ENCODE measurements at regions not wholly inside any gene's neighbourhood (a gene's known extent, or its start where the extent isn't known, plus 50 kb on each side); places are given as distances from the start of the nearest gene placed in this dataset.

DNA sequence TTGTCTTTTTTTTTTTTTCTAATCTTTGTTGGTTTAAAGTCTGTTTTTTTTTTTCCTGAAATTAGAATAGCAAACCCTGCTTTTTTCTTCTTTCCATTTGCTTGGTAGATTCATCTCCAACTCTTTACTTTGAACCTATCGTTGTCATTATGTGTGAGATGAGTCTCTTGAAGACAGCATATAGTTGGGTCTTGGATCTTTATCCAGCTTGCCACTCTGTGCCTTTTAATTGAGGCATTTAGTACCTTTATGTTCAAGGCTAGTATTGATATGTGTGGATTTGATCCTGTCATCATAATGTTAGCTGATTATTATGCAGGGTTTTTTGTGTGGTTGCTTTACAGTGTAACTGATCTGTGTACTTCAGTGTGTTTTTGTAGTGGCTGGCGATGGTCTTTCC is 383.8 kb downstream of the MAN2A1 start:
- DNase-seq (ENCODE audit: low spot score) = no peak

DNA sequence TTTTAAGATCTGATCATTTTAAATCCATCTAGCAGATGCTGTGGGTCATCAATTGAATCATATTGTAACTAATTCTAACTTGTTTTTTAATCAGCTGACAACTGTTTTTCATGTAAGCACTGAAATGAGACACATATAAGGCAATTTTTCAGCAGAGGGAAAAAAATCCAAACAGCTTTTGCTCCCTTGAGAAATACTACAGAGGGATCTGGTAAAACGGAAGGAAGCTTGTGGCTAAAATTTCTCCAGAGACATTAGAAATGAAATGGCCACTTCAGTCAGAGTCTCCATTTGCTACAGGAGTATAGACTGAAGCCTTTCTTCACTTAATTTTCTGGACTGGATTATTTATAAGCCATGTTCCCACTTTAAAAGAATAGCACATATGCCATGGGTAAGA is 385.9 kb downstream of the MAN2A1 start:
- DNase-seq (ENCODE audit: low spot score) = no peak

DNA sequence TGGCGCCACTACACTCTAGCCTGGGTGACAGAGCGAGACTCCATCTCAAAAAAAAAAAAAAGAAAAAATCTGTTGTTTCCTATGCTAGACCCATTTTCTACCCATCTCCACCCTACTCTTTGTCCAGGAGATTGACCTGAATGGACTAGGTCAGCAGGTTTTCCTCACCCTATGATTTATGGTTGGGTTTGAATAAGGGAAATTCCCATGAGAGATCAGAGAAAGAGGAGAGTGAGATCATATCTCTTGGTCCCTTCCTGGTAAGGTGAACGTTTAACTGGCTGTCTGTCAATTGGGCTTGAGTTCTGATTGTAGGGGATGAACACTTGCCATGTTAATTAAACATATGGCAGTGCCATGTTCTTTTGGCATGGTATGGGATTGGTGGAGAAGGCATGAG is 387.4 kb downstream of the MAN2A1 start:
- no peak for DNase-seq (ENCODE audit: low spot score)

DNA sequence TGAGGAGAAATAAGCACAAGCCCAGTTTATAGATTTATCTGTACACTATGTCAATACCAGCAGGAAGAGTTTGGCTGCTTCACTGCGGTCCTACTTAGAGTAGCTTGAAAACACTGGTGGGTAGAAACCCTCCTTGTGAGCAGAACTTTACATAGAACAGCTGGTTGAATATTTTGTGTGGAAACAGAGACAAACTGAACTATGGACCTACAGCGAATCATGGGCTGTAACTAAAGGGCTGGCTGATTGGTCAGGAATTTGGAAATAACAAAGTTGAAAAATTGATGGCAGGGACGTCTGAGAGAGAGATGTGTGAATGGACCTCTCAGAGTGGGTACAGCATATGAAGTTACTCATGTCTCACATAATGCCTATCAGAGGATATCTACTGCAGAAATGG is 392.5 kb downstream of the MAN2A1 start:
- no peak for DNase-seq (ENCODE audit: low spot score)

DNA sequence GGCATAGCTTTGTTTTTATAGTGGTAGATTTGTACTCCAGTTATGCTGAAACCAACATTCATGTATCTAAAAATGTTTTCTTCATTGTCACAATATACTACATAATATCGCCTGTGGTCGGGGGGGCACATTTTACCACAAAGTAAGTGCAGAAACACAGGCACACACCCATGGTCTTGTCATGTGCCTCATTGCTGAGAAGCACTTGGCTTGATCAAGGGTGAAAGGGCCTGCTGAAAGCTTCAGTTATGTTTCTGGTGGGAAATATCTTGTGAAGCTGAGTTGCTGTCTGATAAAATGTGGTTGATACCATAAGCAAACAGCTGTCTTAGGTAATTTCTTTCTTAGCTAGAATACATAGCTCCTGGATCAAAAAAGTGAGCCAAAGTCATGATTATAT is 393.1 kb downstream of the MAN2A1 start:
- DNase-seq (ENCODE audit: low spot score) = no peak

DNA sequence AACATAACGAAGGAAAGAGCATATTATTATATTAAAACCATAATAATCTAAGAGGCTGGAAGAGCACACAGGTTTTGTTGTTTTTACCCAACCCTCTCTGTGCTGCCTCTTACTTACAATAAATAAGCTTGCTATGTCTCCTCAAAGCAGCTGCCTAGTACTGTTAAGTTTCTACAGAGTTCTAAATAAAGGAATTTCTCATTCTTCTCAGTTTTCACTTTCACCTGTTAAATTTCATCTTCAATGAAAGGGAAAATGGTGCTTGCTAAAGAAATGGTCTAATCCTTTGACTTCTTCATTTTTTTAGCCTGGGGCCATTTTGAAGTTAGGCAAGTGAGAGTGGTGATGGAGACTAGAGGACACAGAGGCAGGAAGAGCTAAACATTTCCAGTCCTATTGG is 396.1 kb downstream of the MAN2A1 start:
- DNase-seq (ENCODE audit: low spot score) = no peak

DNA sequence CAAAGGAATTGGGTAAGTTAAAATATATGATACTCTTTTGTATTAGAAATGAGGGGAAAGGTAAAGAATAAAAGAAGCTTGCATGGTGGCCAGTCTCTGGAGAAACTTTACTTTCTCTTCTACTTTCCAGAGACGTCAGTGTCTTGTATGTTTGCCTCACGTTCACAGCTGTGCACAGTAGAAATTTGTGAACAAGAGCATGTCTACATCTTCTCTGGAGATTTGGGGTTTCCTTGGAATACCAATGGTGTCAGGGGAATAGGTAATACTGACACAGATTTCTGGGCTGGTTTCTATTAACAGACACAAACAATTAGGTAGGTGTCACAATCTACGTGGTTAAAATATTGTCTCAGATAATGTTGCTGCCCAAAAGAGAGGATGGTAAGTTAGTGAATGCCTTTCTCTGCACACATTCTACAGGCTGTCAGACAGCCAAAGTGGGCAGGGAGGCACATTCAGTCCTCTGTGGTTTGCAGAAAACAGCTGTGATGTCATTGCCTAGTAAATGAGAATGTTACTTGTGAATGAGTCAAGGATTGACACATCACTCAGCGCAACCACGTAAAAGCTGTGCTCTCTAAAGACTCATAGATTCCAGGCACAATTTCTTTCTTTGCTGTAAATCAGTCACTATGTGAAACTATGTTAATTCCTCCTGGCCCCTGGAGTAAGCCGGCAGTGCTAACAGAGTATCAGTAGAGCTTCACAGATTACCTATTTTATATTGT is 397.1 kb downstream of the MAN2A1 start:
- DNase-seq (ENCODE audit: low spot score) = peak; percentile 49

DNA sequence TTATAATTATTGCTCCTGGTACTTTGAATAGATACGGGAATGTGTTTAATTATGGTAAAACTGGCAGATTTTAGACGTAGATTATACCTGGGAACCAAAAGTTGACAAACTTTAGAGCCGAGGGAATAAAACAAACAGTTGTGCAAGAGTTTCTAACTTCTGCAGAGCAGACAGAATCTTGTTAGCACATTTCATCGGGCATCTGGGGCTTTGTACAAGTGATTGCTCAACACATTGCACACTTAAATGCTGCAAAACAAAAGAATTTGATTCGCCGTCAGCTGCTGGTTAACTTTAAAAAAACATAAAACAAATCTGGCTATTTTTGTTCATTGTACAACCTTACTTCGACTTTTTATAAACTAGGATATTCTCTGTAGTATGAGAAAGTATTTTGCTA is 398.1 kb downstream of the MAN2A1 start:
- DNase-seq (ENCODE audit: low spot score) = no peak

DNA sequence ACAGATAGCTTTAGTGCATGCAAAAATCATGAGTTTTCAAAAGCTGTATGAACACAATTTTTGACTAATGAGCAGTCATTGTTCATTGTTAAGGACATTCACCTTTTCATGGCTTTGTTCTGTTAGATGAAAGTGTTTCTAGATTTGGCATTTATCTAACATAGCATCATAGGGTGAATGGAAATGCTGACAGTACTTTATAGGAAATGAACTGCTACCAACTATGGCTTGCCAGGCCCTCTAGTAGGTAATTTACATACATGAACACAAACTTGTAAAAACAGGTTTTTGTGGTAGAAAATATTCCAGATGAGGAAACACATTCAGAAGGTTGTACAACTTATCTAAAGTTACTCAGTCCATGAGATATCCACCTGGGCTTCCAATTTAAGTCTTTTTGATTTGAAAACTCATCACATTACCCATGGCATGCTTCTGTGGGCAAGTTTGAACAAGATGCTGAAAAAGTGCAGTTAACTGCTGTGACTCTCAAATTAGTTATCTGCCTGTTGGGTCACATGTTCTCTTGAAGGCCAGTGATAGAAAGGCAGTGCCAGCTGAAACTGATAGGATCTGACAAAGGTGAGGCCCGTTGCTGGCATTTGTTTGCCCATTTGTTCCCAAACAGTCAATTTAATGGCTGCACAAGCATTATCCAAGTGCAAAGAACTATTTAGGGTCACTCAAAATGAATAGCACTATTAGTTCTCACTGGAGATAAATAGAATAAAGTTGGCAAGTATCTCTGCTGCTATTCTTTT is 399.1 kb downstream of the MAN2A1 start:
- no peak for DNase-seq (ENCODE audit: low spot score)

DNA sequence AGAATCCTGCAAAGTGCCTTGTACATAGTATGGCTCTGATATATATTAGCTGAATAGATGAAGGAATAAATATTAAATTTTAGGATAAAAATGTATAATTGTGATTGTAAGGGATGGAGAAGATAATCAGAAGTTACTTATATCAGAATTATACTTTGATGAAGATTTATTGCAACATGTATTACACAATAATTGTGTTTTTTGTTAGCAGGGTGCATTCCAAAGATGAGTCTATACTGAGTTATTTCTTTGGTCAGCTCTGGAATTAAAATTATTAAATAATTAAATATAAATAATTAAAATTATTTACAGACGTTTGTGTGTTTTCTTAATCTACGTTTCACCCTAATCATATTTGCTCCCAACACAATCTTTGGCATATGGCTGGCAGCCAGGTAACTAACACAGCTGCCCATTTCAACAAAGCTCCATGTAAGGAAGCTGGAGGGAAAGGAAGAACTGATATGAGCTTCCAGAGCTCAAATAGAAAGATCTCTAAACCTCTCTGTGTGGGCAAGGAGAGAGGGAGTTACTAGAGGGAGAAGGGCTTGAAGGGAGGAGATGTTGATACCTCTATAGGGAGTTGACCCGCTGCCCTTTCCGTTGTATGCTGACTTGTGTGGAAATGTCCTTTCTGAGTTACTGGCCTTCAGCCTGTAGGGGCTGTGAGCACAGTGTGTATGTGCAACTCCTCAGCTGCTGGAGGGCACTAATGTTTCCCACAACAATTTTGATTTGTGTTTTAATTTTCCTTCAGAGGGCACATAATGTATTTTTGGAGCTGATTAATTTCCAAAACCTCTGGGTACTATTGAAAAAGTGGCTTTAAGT is 403.4 kb downstream of the MAN2A1 start:
- no peak for DNase-seq (ENCODE audit: low spot score)

DNA sequence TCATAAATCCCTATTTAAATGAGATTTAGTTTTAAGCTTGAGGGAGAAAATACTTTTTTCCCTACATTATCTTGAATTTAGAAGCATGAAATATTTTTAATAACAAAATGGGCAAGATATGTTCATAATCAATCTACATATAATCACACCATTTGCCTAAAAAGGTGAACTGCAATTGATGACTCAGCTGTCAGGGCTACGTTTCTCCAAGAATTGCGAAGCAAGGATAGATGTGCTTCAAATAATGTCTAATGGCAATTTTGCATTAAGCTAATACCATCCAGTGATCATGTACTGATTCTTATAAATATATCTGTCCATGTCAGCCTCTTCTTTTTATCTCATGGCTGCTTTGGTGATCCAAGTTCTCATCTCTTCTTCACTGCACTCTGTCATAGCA is 404.4 kb downstream of the MAN2A1 start:
- DNase-seq (ENCODE audit: low spot score) = no peak

DNA sequence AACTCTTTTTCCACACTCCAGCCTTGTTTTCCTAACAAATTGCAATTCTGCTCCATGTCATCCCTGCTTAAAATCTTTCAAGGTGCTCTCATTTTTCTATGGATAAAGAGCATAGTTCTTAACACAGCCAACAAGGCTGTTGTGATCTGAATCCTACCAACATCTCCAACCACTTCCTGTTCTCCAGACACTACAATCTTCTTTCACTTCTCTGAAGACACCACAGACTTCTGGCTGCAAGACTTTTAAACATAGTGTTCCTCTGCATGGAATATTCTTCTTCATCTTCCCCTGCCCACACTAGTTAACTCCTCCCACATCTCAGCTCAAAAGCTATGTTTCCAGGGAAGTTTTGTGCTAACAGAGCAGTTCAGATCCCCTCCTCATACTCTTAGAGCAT is 404.8 kb downstream of the MAN2A1 start:
- no peak for DNase-seq (ENCODE audit: low spot score)

DNA sequence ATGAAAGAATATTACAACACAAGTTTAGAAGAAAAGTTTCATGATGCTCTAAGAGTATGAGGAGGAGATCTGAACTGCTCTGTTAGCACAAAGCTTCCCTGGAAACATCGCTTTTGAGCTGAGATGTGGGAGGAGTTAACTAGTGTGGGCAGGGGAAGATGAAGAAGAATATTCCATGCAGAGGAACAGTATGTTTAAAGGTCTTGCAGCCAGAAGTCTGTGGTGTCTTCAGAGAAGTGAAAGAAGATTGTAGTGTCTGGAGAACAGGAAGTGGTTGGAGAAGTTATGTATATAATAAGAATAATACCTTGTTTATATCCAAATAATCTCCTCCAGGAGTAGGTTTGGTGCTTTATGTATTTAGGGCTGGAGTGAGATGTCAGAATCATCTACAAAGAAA is 406.7 kb downstream of the MAN2A1 start:
- DNase-seq (ENCODE audit: low spot score) = no peak

DNA sequence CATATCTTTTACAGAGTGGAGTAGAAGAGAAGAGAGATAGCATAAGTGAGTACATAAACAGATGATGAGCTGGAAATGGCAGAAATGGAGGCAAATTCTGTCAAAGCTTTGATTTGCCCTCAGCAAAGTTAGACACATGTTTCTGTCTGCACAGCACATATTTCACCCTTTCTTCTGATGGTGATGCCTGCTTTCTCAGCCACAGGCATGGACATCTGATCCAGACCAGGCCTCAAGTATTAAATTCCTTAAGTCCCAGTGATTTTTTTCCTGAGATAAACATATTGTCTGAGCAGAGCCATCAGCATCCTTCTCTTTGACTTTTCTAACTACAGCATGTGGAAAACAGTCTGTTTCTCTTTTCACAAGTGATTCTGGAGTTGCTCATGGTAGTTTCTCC is 409.8 kb downstream of the MAN2A1 start:
- DNase-seq (ENCODE audit: low spot score) = no peak

DNA sequence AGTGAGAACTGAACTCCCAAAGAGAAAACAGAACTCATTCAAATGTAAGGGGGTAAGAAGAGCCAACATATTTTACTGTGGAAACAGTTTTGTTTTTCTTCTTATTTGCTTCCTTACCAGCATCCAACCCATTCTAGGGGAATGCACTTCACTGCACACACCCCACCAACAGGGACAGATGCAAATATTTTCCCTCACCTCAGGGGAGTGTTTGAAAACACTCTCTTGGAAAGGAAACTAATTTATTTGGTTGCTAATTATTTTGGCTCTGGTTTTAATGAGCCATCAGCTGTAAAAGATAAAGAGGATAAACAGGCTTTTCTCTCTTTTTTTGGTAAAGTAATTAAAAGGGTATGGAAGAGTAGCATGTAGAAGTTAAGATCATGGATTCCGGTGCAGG is 413.4 kb downstream of the MAN2A1 start:
- DNase-seq (ENCODE audit: low spot score) = no peak

DNA sequence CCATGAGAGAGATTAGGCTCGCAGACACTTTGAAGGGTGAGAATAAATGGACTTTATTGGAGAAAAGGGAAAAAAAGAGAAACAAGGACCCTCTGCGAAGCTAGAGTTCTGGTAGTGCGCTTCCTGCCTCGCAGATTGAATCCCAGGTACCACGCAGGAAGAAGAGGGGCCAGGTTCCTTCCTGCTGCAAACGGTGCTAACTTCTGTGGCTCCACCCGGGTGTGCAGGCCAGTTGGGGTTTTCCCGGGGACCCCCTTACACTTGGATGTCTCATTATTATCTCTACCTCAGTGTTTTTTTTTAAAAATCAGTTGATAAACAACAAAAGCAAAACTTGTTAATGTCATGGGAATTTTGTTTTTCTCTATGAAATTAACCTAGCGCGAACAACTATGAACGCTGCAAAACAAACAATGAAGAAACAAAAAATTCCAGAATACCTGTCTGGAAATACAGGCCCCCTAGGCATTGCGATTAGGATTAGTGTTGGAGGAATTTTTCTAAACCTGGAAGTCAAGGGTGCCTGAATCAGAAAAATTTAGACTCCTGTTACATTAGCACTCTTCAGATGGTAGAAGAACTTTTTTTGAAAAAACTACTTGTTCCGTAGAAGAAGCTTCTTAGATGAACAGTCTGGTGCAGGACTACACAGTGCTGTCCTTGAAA is 414.5 kb downstream of the MAN2A1 start:
- no peak for DNase-seq (ENCODE audit: low spot score)

DNA sequence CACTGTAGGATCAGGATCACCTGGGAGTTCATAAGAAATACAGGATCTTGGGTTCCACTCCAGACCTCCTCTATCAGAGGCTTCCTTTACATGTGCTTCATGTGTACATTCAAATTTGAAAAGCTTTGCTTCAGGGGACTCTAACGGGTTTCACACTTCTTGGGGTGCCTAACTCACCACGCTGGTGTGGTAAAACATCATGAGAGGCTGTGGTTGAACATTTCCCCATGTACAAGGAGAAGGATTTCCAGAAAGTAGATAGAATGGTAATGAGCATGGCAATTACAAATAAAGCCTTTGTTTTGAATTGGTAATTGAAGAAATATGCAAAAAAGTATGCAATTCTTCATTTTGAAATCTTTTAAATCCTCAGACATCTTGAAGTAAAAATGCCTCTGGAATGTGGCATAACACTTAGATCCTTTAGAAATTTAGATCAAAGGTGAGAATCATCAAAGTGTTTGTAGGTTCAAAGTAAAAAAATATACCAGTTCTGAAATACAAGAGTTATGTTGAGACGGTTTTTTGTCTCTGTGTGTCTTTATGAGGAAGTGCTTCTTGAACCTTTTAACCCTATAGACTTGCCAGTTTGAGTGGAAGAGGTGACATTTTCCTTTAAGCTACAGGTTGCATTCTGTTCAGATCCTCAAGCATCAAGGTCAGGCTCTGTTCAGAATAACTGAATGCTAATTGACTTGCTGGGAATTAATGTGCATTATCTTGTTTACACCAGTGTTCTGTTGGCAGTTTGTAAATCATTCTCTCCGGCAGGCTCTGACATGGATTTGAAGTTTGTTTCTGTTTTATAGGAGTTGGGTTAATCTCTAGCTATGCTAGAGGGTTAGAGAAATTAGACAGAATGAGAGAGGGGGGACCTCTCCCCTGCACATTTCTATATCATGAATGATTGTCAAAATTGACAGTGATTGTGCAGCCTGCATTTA is 415.3 kb downstream of the MAN2A1 start:
- no peak for DNase-seq (ENCODE audit: low spot score)

DNA sequence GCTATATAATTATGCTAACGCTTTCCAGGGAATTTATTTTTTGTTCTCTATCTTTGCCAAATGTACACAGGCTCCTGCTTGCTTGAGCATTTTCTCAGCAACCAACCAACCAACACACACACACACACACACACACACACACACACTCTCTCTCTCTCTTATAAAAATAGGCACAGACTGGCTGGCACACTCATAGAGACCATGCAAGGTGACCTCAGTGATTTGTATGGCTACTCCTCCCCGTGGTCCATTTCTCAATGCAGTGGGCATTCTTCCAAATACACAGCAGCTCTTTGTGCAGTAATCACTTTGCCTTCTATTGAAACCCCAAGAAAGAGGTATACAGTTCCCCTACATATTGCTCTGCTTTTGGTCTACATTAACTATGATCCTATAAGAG is 416.0 kb downstream of the MAN2A1 start:
- DNase-seq (ENCODE audit: low spot score) = peak; percentile 19

DNA sequence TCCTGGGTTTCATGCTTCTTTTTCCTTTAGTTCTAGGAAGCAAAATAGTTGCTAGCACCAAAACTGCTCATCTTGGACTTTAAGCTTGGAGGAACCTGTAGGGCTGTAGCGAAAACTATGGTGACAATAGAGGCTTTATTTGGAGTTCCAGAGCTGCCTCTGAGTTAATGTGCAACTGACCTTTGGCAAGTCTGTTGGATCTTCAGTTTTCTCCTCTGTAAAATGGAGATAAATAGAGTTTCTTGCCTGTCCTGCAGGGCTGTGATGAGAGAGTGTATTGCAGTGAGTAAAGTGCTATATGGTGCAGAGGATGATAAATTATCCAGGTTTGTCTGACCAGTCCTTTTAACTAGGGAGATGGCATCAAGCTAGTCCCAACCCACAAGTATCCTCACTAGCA is 417.0 kb downstream of the MAN2A1 start:
- DNase-seq (ENCODE audit: low spot score) = no peak

DNA sequence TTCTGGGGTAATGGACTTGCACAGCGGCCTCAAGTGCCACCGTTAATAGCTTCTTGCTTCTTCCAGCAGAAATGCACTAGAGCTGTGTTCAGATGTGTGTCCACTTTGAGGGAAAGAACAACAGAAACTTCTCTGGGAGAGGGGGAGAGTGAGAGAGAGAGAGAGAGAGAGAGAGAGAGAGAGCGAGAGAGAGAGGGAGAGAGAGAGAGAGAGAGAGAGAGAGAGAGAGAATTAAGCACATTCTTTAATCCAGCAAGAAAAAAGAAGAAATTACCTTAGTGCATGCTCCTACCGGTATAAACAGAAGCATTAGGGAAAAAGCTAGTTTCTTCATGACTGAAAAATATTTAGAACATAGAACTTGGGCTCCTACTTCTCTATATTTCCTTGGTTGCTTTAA is 418.8 kb downstream of the MAN2A1 start:
- no peak for DNase-seq (ENCODE audit: low spot score)

DNA sequence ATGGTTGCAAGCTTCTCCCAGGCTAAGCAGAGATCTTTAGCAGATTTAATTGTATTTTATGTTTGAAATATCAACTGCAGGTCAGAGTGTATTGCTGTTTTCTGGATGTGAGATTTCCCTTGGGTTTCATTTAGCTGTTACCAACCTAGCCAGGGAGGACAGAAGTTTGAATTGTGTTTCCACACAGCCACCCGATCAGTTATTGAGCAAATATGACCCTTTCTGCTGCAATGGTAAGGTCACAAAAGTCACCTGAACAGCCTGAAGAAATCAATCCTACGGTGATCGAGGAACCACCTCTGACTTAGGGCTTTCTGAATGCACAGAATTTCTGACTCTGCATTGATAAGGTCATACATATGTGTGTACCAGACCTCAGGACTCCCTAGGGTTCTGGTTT is 419.9 kb downstream of the MAN2A1 start:
- no peak for DNase-seq (ENCODE audit: low spot score)
